HepG2 (cell line): ENCODE measurements at regions not wholly inside any gene's neighbourhood (a gene's known extent, or its start where the extent isn't known, plus 50 kb on each side); places are given as distances from the start of the nearest gene placed in this dataset.

ENCODE experiments used
- ATAC-seq: fragments of 200-7000 bp; cut with Tn5 transposase; 3 replicates; pipeline ENCODE4 v1.9.1; 2020; ENCODE audit warnings: mild to moderate bottlenecking, moderate library complexity
- BruUV-seq: library from RNA; stranded (reverse); fragments of 400-500 nt; replicated peaks from 2 replicates; lab custom pipeline; 2021; lab: Mats Ljungman, UMichigan
- CTCF ChIA-PET: fragments of 300-600 bp; formaldehyde crosslinking; extraction: SDS; loops from one replicate; lab custom pipeline; 2021; ENCODE audit warnings: low total read pairs, inconsistent platforms, low intra/inter-chr PET ratio; lab: Yijun Ruan, JAX
- POLR2A ChIA-PET: fragments of 350-600 bp; sonication (Branson Sonifier 250); formaldehyde crosslinking; loops from one replicate; lab custom pipeline; 2020; ENCODE audit warnings: antibody characterized with exemption, inconsistent platforms; lab: Yijun Ruan, JAX
- DNase-seq: peaks from one replicate; pipeline ENCODE4 v3.0.0-alpha.2; 2015; ENCODE audit warnings: low spot score
- FAIRE-seq: peaks from 3 replicates; lab custom pipeline; 2011; peaks lifted over from hg19 to GRCh38; lab: Jason Lieb, UNC
- H2AFZ ChIP-seq: one replicate; pipeline ENCODE4 v1.6.1; 2011; ENCODE audit warnings: low read length, inconsistent platforms
- H3K27ac ChIP-seq: fragments of 300-600 bp; 3 replicates; pipeline ENCODE4 v1.8.0; 2011; ENCODE audit warnings: mixed run types, mild to moderate bottlenecking, mixed read lengths, low read length, inconsistent platforms; ENCODE audit not compliant: insufficient read depth; ENCODE audit errors: extremely low read length
- H3K27me3 ChIP-seq, 2 experiments: fragments of 200-600 bp in 1 of 2; 2 replicates in 1 of 2; 3 replicates in 1 of 2; pipeline versions ENCODE4 v1.6.0 to v1.8.0; 2011; ENCODE audit warnings: low read length in 2 of 2, mild to moderate bottlenecking in 2 of 2, moderate library complexity in 2 of 2, inconsistent platforms in 1 of 2; ENCODE audit not compliant: insufficient read depth in 2 of 2, control insufficient read depth in 1 of 2
- H3K36me3 ChIP-seq, 2 experiments: fragments of 200-600 bp in 1 of 2; replicated peaks in 1 of 2; 2 replicates in 1 of 2; 3 replicates in 1 of 2; pipeline versions ENCODE4 v1.5.1 to v1.8.0; 2011; ENCODE audit warnings: low read length in 2 of 2, inconsistent platforms in 1 of 2; ENCODE audit not compliant: insufficient read depth in 2 of 2, control insufficient read depth in 1 of 2
- H3K4me1 ChIP-seq: 2 replicates; pipeline ENCODE4 v1.5.1; 2012; ENCODE audit warnings: low read length, inconsistent platforms; ENCODE audit not compliant: insufficient read depth
- H3K4me2 ChIP-seq: 2 replicates; pipeline ENCODE4 v1.6.0; 2011; ENCODE audit warnings: low read depth, low read length, inconsistent platforms
- H3K4me3 ChIP-seq, 3 experiments: fragments of 200-600 bp in 1 of 3; sonication (generic), shearing (Covaris generic) in 1 of 3; replicated peaks in 1 of 3; 2 replicates each; pipeline ENCODE4 v1.5.1; 2011 to 2016; ENCODE audit warnings: low read length in 3 of 3, inconsistent platforms in 2 of 3, low read depth in 2 of 3, mild to moderate bottlenecking in 2 of 3, control low read depth in 1 of 3, mixed read lengths in 1 of 3; ENCODE audit not compliant: insufficient read depth in 1 of 3
- H3K79me2 ChIP-seq: one replicate; pipeline ENCODE4 v1.6.1; 2011; ENCODE audit warnings: low read length, inconsistent platforms; ENCODE audit not compliant: insufficient read depth
- H3K9ac ChIP-seq: 2 replicates; pipeline ENCODE4 v1.6.0; 2011; ENCODE audit warnings: mild to moderate bottlenecking, low read depth, low read length, inconsistent platforms; ENCODE audit not compliant: insufficient read depth
- H3K9me3 ChIP-seq: 2 replicates; pipeline ENCODE4 v1.5.1; 2012; ENCODE audit warnings: mild to moderate bottlenecking, low read length
- H4K20me1 ChIP-seq: 2 replicates; pipeline ENCODE4 v1.6.0; 2011; ENCODE audit warnings: inconsistent platforms, mild to moderate bottlenecking, low read length, moderate library complexity; ENCODE audit not compliant: insufficient read depth
- AGO1 ChIP-seq: fragments of 200-400 bp; formaldehyde crosslinking; IDR thresholded peaks from 2 replicates; pipeline ENCODE4 v1.6.1; 2017; ENCODE audit warnings: mild to moderate bottlenecking, low read depth, low read length, moderate library complexity; ENCODE audit not compliant: poor library complexity, severe bottlenecking
- CCDC6 ChIP-seq: sonication (generic); formaldehyde crosslinking; IDR thresholded peaks from 2 replicates; pipeline ENCODE4 v1.8.1; 2022; ENCODE audit warnings: mild to moderate bottlenecking, missing genetic modification reagents, moderate library complexity
- ELF3 ChIP-seq: IDR thresholded peaks from 2 replicates; pipeline ENCODE4 v1.6.1; 2016; ENCODE audit warnings: missing genetic modification reagents, missing compliant biosample characterization
- FOSL1 ChIP-seq: sonication (generic); formaldehyde crosslinking; IDR thresholded peaks from 2 replicates; pipeline ENCODE4 v1.9.0; 2021; ENCODE audit warnings: missing genetic modification reagents, borderline replicate concordance
- JUNB ChIP-seq: sonication (generic); formaldehyde crosslinking; IDR thresholded peaks from 2 replicates; pipeline ENCODE4 v1.8.0; 2022; ENCODE audit warnings: missing genetic modification reagents, mild to moderate bottlenecking, borderline replicate concordance
- MEIS1 ChIP-seq: sonication (generic); formaldehyde crosslinking; IDR thresholded peaks from 2 replicates; pipeline ENCODE4 v1.9.0; 2021; ENCODE audit warnings: mild to moderate bottlenecking, missing genetic modification reagents, moderate library complexity, borderline replicate concordance
- NFIB ChIP-seq: sonication (generic); formaldehyde crosslinking; IDR thresholded peaks from 2 replicates; pipeline ENCODE4 v1.9.0; 2021; ENCODE audit warnings: missing genetic modification reagents, mild to moderate bottlenecking, borderline replicate concordance
- PAWR ChIP-seq: sonication (generic); formaldehyde crosslinking; IDR thresholded peaks from 2 replicates; pipeline ENCODE4 v1.4.0; 2020; ENCODE audit warnings: missing genetic modification reagents, mild to moderate bottlenecking, borderline replicate concordance
- POLR2A ChIP-seq, 2 experiments: IDR thresholded peaks; 2 replicates each; pipeline ENCODE4 v1.6.1; 2011; ENCODE audit warnings: low read depth in 2 of 2, low read length in 2 of 2, mild to moderate bottlenecking in 1 of 2, moderate library complexity in 1 of 2; ENCODE audit not compliant: insufficient read depth in 1 of 2
- RARG ChIP-seq: sonication (generic); formaldehyde crosslinking; IDR thresholded peaks from 2 replicates; pipeline ENCODE4 v1.4.0; 2020; ENCODE audit warnings: low read depth, mild to moderate bottlenecking, missing genetic modification reagents
- SNRNP70 ChIP-seq: fragments of 200-400 bp; formaldehyde crosslinking; IDR thresholded peaks from 2 replicates; pipeline ENCODE4 v1.6.1; 2017; ENCODE audit warnings: mild to moderate bottlenecking, low read depth, low read length, moderate library complexity
- THYN1 ChIP-seq: sonication (generic); formaldehyde crosslinking; IDR thresholded peaks from 2 replicates; pipeline ENCODE4 v1.8.1; 2023; ENCODE audit warnings: low read depth, mild to moderate bottlenecking, moderate library complexity, missing genetic modification reagents, borderline replicate concordance
- ZNF557 ChIP-seq: sonication (generic); formaldehyde crosslinking; IDR thresholded peaks from 2 replicates; pipeline ENCODE4 v1.4.0; 2020; ENCODE audit warnings: missing genetic modification reagents
- WGBS: methylation state at CpG from one replicate; pipeline ENCODE4 v1.1.6; 2017; ENCODE audit warnings: low lambda C conversion rate; 5-methylcytosine and 5-hydroxymethylcytosine counted together
- in situ Hi-C: cut with HindIII; loops from 2 replicates; pipeline ENCODE4 v1.10.0; 2017; ENCODE audit warnings: low pct_unique_long_range_greater_than_20kb; ENCODE audit not compliant: extremely low pct_ligation_motif_present
- intact Hi-C: fragments of 100-400 bp; cut with micrococcal nuclease; formaldehyde crosslinking; loops from one replicate; pipeline ENCODE4 v1.10.0; 2022; ENCODE audit not compliant: unreplicated experiment
- TF ChIP-seq, protein P1 (sequence below): sonication (generic); formaldehyde crosslinking; conservative IDR thresholded peaks from 2 replicates; pipeline ENCODE4 v1.8.1; 2023; ENCODE audit warnings: missing genetic modification reagents
- TF ChIP-seq, protein P2 (sequence below): sonication (generic); formaldehyde crosslinking; IDR thresholded peaks from 2 replicates; pipeline ENCODE4 v1.9.0; 2021; ENCODE audit warnings: missing genetic modification reagents, mild to moderate bottlenecking, borderline replicate concordance

DNA sequence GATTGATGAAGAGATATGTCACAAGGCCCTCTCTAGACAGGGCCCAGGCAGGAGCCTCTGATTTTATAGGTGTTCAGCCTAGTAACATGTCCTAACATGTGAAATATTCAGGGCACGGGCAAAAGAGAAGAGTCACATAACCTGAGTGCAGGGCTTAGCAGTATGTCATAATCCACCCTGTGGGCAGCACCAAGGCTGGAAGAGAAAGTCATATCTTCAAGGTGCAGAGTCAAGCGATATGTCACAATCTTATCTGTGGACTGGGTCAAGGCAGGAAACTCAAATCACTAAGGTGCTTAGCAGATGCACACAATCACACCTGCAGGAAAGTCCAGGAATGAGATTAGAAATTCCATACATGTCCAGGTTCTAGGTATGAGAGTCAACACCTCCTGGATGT is 51.5 kb upstream of the ZNF728 start:
- ChIA-PET POLR2A (no interaction called here), CTCF (no interaction called here)
- no peaks in the 10 kb centered on the region for H3K27me3 ChIP-seq
- no peaks in the 10 kb centered on the region for H3K36me3 ChIP-seq
- H4K20me1 ChIP-seq: no peaks in the 10 kb centered on the region
- WGBS: 0% methylated on average over 1 of the region's 2 CpGs
- no peak overlapping the region for H2AFZ ChIP-seq
- no peak overlapping the region for H3K9ac ChIP-seq
- no TSS peak for BruUV-seq
- in situ Hi-C loops: no loop called here
- intact Hi-C loops: no loop called here
- ATAC-seq (no peak), FAIRE-seq (no peak), DNase-seq (no peak)
- no peak overlapping the region for H3K4me3 ChIP-seq
- no peaks in the 10 kb centered on the region for H3K4me1 ChIP-seq
- H3K27ac ChIP-seq: no peak overlapping the region
- H3K79me2 ChIP-seq: no peaks in the 10 kb centered on the region
- H3K4me2 ChIP-seq: no peak overlapping the region
- peaks cover 98% of the 10 kb centered on the region for H3K9me3 ChIP-seq
- TF ChIP-seq MEIS1 (CRISPR knock-in tag): no peak
- TF ChIP-seq CCDC6 (CRISPR knock-in tag): no peak
- TF ChIP-seq, protein P1, sequence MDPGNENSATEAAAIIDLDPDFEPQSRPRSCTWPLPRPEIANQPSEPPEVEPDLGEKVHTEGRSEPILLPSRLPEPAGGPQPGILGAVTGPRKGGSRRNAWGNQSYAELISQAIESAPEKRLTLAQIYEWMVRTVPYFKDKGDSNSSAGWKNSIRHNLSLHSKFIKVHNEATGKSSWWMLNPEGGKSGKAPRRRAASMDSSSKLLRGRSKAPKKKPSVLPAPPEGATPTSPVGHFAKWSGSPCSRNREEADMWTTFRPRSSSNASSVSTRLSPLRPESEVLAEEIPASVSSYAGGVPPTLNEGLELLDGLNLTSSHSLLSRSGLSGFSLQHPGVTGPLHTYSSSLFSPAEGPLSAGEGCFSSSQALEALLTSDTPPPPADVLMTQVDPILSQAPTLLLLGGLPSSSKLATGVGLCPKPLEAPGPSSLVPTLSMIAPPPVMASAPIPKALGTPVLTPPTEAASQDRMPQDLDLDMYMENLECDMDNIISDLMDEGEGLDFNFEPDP (CRISPR knock-in tag): no peak
- no peak for TF ChIP-seq ZNF557
- no peak for TF ChIP-seq PAWR (CRISPR knock-in tag)
- no peak for TF ChIP-seq THYN1 (CRISPR knock-in tag)
- TF ChIP-seq RARG (CRISPR knock-in tag): no peak
- TF ChIP-seq NFIB (CRISPR knock-in tag): no peak
- TF ChIP-seq, protein P2, sequence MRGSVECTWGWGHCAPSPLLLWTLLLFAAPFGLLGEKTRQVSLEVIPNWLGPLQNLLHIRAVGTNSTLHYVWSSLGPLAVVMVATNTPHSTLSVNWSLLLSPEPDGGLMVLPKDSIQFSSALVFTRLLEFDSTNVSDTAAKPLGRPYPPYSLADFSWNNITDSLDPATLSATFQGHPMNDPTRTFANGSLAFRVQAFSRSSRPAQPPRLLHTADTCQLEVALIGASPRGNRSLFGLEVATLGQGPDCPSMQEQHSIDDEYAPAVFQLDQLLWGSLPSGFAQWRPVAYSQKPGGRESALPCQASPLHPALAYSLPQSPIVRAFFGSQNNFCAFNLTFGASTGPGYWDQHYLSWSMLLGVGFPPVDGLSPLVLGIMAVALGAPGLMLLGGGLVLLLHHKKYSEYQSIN (CRISPR knock-in tag): no peak
- TF ChIP-seq POLR2A (IDR thresholded peaks at IDR 0.05; ENCODE audit: insufficient read depth in 1 of 2, low read depth in 2 of 2, low read length in 2 of 2): no peak
- no peak for TF ChIP-seq AGO1
- no peak for TF ChIP-seq FOSL1 (CRISPR knock-in tag)
- no peak for TF ChIP-seq ELF3 (CRISPR knock-in tag)
- TF ChIP-seq JUNB (CRISPR knock-in tag): no peak
- TF ChIP-seq SNRNP70: no peak
